GM12865 (cell line): ENCODE measurements at regions not wholly inside any gene's neighbourhood (a gene's known extent, or its start where the extent isn't known, plus 50 kb on each side); places are given as distances from the start of the nearest gene placed in this dataset.

Source experiments
- DNase-seq: peaks from one replicate; pipeline ENCODE4 v3.0.0; 2010; ENCODE audit warnings: low read depth
- H3K4me3 ChIP-seq: 2 replicates; pipeline ENCODE4 v1.5.1; 2011; ENCODE audit warnings: mild to moderate bottlenecking, low read depth, low read length, control low read depth
- TF ChIP-seq, protein P1 (sequence below): IDR thresholded peaks from 2 replicates; pipeline ENCODE4 v1.5.1; 2011; ENCODE audit warnings: low read length, control low read depth, low read depth, inconsistent platforms; ENCODE audit not compliant: insufficient read depth; ENCODE audit errors: missing control alignments

DNA sequence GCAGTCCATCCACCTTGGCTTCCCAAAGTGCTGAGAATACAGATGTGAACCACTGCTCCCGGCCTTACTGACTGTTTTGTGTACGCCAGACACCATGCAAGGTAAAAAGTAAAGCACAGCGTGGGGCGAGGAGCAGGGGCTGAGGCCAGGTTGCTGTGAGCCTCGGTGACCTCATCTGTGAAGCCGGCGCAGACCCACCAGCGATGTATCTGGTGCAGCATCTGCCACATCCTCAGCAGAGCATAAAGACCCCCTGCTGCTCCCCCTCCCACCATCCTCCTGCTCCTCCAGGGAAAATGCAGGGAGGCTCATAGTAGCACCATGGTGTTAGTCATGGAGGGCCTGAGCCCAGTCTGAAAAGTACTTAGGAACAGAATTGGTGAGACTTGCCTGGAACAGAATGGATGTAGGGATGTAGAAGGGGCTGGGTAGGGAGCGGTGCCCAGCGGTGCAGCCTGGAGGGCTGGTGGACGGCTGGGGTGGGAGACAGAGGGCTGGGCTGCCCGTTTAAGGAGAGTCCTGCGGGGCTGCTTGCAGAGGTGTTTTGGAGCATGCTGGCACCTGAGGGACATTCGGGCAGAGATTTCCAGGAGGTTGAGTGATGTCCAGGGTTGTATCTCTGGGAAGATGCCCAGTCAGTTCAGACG is 462.4 kb downstream of the BRD1 start:
- no peak for DNase-seq
- no peak overlapping the region for H3K4me3 ChIP-seq
- TF ChIP-seq, protein P1, sequence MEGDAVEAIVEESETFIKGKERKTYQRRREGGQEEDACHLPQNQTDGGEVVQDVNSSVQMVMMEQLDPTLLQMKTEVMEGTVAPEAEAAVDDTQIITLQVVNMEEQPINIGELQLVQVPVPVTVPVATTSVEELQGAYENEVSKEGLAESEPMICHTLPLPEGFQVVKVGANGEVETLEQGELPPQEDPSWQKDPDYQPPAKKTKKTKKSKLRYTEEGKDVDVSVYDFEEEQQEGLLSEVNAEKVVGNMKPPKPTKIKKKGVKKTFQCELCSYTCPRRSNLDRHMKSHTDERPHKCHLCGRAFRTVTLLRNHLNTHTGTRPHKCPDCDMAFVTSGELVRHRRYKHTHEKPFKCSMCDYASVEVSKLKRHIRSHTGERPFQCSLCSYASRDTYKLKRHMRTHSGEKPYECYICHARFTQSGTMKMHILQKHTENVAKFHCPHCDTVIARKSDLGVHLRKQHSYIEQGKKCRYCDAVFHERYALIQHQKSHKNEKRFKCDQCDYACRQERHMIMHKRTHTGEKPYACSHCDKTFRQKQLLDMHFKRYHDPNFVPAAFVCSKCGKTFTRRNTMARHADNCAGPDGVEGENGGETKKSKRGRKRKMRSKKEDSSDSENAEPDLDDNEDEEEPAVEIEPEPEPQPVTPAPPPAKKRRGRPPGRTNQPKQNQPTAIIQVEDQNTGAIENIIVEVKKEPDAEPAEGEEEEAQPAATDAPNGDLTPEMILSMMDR: no peak

DNA sequence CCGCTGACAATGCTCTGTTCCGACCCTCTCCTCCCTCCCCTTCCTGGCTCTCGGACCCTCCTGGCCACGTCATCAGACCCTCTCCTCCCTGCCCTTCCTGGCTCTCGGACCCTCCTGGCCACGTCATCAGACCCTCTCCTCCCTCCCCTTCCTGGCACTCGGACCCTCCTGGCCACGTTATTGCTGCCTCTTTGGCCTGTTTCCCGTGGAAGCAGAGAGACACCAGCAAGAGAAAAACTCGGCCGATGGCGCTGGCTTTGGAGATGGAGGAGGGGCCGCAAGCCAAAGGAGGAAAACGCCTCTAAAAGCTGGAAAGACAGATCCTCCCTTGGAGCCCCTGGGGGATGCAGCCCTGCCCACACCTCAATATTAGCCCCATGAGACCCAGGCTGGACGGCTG is 463.3 kb downstream of the BRD1 start:
- TF ChIP-seq, protein P1: no peak
- no peak overlapping the region for H3K4me3 ChIP-seq
- no peak for DNase-seq

DNA sequence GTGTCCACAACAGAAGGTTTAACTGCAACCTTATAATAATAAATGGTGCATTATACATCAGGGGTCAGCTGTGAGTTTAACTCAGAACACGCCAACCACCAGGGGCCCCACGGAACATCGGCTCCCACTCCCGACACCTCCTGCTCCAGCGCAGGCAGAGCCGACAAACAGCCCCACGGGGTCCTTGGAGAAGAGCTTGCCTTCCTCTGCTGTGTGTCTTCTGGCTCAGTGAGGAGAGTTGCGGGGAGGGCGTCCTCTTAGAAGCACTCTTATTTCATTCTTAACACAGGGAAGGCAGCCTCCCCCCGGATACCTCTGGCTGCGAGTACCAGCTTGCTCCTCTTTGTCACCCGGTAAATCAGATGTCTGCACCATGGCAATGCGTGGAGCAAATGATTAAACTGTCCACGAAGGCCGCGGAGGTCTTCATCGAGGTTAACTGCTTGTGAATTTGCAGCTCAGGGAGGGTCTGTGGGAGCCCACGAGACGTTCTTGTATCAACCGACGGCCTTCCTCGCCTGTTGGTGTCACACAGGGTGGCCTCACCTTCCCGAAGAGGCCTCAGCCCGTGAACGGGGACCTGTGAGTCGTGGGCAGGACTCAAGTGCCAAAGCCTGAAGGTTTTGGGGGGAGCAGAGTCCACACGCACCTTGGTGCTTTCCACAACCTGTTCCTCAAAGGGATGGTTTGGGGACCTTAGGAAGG is 464.0 kb downstream of the BRD1 start:
- TF ChIP-seq, protein P1: no peak
- DNase-seq: no peak
- no peak overlapping the region for H3K4me3 ChIP-seq

DNA sequence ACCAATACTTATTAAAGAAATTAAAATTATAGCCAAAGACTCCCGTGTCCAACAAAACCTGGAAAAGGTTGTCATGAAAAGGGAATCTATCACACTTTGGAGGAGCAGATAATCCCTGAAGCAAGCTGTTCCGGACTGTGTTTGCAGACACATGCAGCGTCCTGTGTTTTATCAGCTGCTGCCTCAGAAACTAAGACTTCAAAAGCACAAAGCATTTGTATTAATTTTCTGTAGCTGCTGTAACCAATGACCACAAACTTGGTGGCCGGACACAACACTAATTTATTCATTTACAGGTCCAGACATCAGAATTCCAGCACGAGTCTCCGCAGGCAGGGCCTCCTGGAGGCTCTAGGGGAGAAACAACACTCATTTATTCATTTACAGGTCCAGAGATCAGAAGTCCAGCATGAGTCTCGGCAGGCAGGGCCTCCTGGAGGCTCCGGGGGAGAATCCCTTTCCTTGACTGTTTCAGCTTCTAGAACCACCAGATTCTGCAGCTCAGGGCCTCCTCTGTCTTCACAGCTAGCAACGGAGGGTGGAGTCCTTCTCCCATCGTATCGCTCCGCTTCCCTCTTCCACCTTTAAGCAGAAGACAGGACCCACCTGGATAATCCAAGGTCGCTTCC is 465.3 kb downstream of the BRD1 start:
- DNase-seq: no peak
- TF ChIP-seq, protein P1: no peak
- H3K4me3 ChIP-seq: no peak overlapping the region

DNA sequence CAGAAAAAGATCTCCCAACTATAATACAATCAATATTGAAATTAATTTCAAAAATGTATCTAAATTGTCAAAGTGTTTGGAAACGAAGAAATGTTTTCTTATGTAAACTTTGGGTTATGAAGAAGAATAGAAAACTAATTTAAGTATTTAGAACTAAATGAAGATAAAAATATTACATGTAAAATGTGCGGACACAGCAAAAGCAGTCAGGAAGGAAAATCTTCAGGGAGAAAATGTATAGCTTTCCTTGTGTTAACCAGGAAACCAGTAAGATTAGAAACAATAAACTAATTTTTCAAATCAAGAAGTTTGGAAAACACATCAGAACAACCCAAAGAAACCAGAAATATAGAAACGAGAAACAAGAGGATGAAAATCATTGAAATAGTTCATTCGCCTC is 466.5 kb downstream of the BRD1 start:
- TF ChIP-seq, protein P1: no peak
- no peak overlapping the region for H3K4me3 ChIP-seq
- no peak for DNase-seq

DNA sequence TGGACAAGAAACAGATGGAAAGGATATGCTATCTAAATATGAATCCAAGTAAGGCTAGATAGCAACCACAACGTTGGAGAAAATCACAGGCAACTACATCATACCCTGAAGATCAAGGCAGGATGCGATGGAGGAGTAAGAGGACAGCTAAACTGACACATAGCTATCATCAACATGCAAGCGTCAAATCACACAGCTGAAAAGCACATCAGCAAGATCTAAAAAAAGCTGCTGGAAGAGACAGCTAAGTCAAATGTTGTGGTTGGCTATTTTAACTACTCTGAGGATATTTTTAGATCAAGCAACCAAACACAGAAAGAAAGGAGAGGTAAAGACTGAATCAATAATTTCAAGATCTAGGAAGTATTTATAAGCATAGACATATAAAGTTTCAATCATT is 466.9 kb downstream of the BRD1 start:
- no peak for DNase-seq
- TF ChIP-seq, protein P1: no peak
- no peak overlapping the region for H3K4me3 ChIP-seq

DNA sequence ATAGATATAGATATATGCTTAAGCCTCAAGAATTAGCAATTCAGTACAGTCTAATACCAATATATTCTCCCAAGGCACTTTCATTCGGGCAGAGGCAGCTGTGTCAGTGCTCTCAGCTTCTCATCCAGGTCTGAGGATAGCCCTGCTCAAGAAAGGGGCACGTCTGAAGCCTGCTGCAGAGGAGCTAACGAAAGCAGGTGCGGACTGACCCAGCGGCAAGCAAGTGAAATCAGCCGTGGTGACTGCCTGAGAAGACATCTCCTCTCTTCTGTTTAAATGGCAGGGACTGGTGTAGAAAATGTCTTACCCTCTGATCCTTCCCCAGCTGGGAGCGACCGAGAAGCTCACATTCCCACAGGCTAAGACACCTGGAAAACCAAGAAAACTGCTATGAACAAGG is 468.6 kb downstream of the BRD1 start:
- TF ChIP-seq, protein P1: no peak
- no peak for DNase-seq

More for the DNA sequence above, 468.6 kb downstream of the BRD1 start:
- no peak overlapping the region for H3K4me3 ChIP-seq
